Natural killer cell (primary cell): ENCODE measurements at regions not wholly inside any gene's neighbourhood (a gene's known extent, or its start where the extent isn't known, plus 50 kb on each side); places are given as distances from the start of the nearest gene placed in this dataset.

Source experiments
- ATAC-seq, 3 donors: fragments of 150-1000 bp in 2 of 3; fragments of 200-7000 bp in 1 of 3; cut with Tn5 transposase; 1 replicate in 1 of 3; 2 replicates in 2 of 3; pipeline ENCODE4 v1.10.0; 2021; ENCODE audit warnings: mild to moderate bottlenecking in 2 of 3, moderate library complexity in 2 of 3
- DNase-seq, 2 donors: peaks; one replicate each; pipeline versions ENCODE4 v3.0.0 to v3.0.0-alpha.2; 2013 to 2021; ENCODE audit warnings: mixed read lengths in 1 of 2
- H3K27ac ChIP-seq: one replicate; pipeline ENCODE4 v1.5.1; 2013; ENCODE audit warnings: mild to moderate bottlenecking, low read length
- H3K27me3 ChIP-seq: one replicate; pipeline ENCODE4 v1.6.1; 2013; ENCODE audit warnings: low read length; ENCODE audit not compliant: control insufficient read depth, insufficient read depth
- H3K36me3 ChIP-seq: one replicate; pipeline ENCODE4 v1.6.1; 2013; ENCODE audit warnings: low read length; ENCODE audit not compliant: control insufficient read depth, insufficient read depth
- H3K4me1 ChIP-seq: one replicate; pipeline ENCODE4 v1.6.1; 2013; ENCODE audit warnings: low read length; ENCODE audit not compliant: control insufficient read depth, insufficient read depth
- H3K4me3 ChIP-seq: one replicate; pipeline ENCODE4 v1.5.1; 2013; ENCODE audit warnings: low read length
- H3K9me3 ChIP-seq: one replicate; pipeline ENCODE4 v1.6.1; 2013; ENCODE audit warnings: low read length; ENCODE audit not compliant: control insufficient read depth, insufficient read depth
- H3K27ac Mint-ChIP-seq, 2 donors: one replicate each; pipeline ENCODE4 v1.8.0; 2022; ENCODE audit warnings: mild to moderate bottlenecking in 2 of 2, mixed read lengths in 2 of 2, moderate library complexity in 1 of 2
- H3K27me3 Mint-ChIP-seq, 2 donors: one replicate each; pipeline ENCODE4 v1.8.0; 2022; ENCODE audit warnings: low read depth in 2 of 2, mixed read lengths in 2 of 2
- H3K36me3 Mint-ChIP-seq: one replicate; pipeline ENCODE4 v1.8.0; 2022; ENCODE audit warnings: mixed read lengths
- H3K4me1 Mint-ChIP-seq, 2 donors: one replicate each; pipeline ENCODE4 v1.8.0; 2022; ENCODE audit warnings: mixed read lengths in 2 of 2
- H3K4me3 Mint-ChIP-seq: one replicate; pipeline ENCODE4 v1.8.0; 2022; ENCODE audit warnings: mild to moderate bottlenecking, moderate library complexity, mixed read lengths
- H3K9me3 Mint-ChIP-seq, 2 donors: one replicate each; pipeline ENCODE4 v1.8.0; 2022; ENCODE audit warnings: mixed read lengths in 2 of 2
- CTCF ChIP-seq: fragments of 200-600 bp; IDR thresholded peaks from one replicate; pipeline ENCODE4 v1.8.0; 2022; ENCODE audit warnings: antibody characterized with exemption
- WGBS: methylation state at CpG from one replicate; pipeline ENCODE4 v1.1.7; 2013; ENCODE audit warnings: missing lambda C conversion rate; ENCODE audit not compliant: insufficient coverage; 5-methylcytosine and 5-hydroxymethylcytosine counted together
- intact Hi-C: fragments of 100-400 bp; cut with micrococcal nuclease; formaldehyde crosslinking; loops from one replicate; pipeline ENCODE4 v1.14.2; 2022

- no peaks in the 10 kb centered on the region for H3K27me3 Mint-ChIP-seq
- DNase-seq (no peak), ATAC-seq (no peak)
- H3K4me1 ChIP-seq, result no peaks in the 10 kb centered on the region
- no peaks in the 10 kb centered on the region for H3K9me3 ChIP-seq
- H3K4me1 Mint-ChIP-seq, result no peaks in the 10 kb centered on the region
- H3K27me3 ChIP-seq, result no peaks in the 10 kb centered on the region
- H3K9me3 Mint-ChIP-seq, result peaks cover 0 to 4% of the 10 kb centered on the region in 2 donors
- H3K4me3 ChIP-seq, result no peak overlapping the region
- H3K27ac ChIP-seq, result no peak overlapping the region
- H3K36me3 Mint-ChIP-seq, result no peaks in the 10 kb centered on the region
- H3K36me3 ChIP-seq, result no peaks in the 10 kb centered on the region
- H3K27ac Mint-ChIP-seq, result no peak overlapping the region
- intact Hi-C loops, result no loop called here
- 97% methylated on average over 5 of the region's 6 CpGs for WGBS
- no peak overlapping the region for H3K4me3 Mint-ChIP-seq
- no peak for TF ChIP-seq CTCF
These were observed 85.3 kb upstream of the LIMCH1 start for GRCh38 chr4:41452484-41453225.

DNA sequence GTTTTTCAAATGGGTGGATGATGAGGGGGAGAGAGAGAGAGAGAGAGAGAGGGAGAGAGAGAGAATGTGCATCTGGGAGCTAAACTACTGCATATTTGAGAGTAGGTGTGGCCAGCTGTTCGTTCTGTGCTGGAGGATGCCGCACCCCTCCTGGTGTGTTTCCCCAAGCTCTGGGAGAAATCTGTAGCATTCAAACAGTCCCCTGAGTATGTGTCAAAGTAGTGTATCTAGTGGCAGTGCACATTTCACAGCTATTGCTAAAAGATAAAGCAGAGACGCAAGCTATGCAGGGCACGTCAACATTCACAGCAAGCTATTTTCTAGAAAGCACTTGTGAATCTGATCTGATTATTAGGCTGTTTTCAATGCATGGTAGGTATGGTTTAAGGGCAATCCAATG, 83.5 kb upstream of the LIMCH1 start:
- Mint-ChIP-seq H3K4me3 (no peak overlapping the region), H3K27me3 (no peaks in the 10 kb centered on the region), H3K27ac (no peak overlapping the region), H3K4me1 (no peaks in the 10 kb centered on the region), H3K9me3 (peaks cover 0 to under 1% of the 10 kb centered on the region in 2 donors), H3K36me3 (no peaks in the 10 kb centered on the region)
- intact Hi-C loops, result no loop called here
- Histone ChIP-seq H3K9me3 (no peaks in the 10 kb centered on the region), H3K4me3 (no peak overlapping the region), H3K36me3 (no peaks in the 10 kb centered on the region), H3K27ac (no peak overlapping the region), H3K27me3 (no peaks in the 10 kb centered on the region), H3K4me1 (no peaks in the 10 kb centered on the region)
- WGBS, result 88% methylated on average over 4 of the region's 4 CpGs
- ATAC-seq (no peak), DNase-seq (no peak)
- TF ChIP-seq CTCF, result no peak

GRCh38 chr4:41455206-41455605, 82.8 kb upstream of the LIMCH1 start:
- DNase-seq, result no peak
- no peaks in the 10 kb centered on the region for H3K36me3 Mint-ChIP-seq
- no peak for ATAC-seq
- Histone ChIP-seq H3K4me1 (no peaks in the 10 kb centered on the region), H3K4me3 (no peak overlapping the region), H3K9me3 (no peaks in the 10 kb centered on the region), H3K36me3 (no peaks in the 10 kb centered on the region), H3K27ac (no peak overlapping the region), H3K27me3 (no peaks in the 10 kb centered on the region)
- no peak overlapping the region for H3K27ac Mint-ChIP-seq
- no peaks in the 10 kb centered on the region for H3K27me3 Mint-ChIP-seq
- no peak overlapping the region for H3K4me3 Mint-ChIP-seq
- H3K9me3 Mint-ChIP-seq, result no peaks in the 10 kb centered on the region
- no peak for TF ChIP-seq CTCF
- intact Hi-C loops, result no loop called here
- H3K4me1 Mint-ChIP-seq, result no peaks in the 10 kb centered on the region
- 71% methylated on average over 3 of the region's 3 CpGs for WGBS

DNA sequence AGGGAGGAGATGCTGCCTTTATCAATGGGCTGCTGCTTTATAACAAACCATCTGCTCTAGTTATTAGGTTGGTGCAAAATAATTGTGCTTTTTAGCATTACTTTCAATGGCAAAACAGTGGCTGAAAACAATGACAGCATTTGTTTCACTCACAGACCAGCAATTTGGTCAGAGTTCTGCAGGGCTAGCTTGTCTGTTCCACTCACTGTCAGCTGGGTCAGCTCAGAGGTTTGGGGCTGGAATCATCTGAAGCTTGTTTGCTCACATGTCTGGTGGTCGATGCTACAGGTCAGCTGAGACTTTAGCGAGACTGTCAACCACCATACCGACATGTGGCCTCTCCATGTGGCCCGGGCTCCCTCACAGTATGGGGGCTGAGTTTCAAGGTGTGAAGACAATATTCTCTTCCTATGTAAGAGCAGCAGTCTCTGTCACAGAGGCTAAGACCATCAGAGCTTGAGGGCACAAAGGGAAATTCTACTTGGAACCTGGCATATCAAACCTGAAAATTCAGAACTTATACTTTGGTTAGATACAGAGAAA, 81.3 kb upstream of the LIMCH1 start:
- Histone ChIP-seq H3K36me3 (no peaks in the 10 kb centered on the region), H3K27me3 (no peaks in the 10 kb centered on the region), H3K4me1 (no peaks in the 10 kb centered on the region), H3K4me3 (no peak overlapping the region), H3K9me3 (no peaks in the 10 kb centered on the region), H3K27ac (no peak overlapping the region)
- no peak for ATAC-seq
- no peaks in the 10 kb centered on the region for H3K36me3 Mint-ChIP-seq
- no peaks in the 10 kb centered on the region for H3K4me1 Mint-ChIP-seq
- H3K4me3 Mint-ChIP-seq, result no peak overlapping the region
- no peaks in the 10 kb centered on the region for H3K27me3 Mint-ChIP-seq
- H3K9me3 Mint-ChIP-seq, result no peaks in the 10 kb centered on the region
- 86% methylated on average over 4 of the region's 4 CpGs for WGBS
- no peak for TF ChIP-seq CTCF
- DNase-seq, result no peak
- intact Hi-C loops, result no loop called here
- H3K27ac Mint-ChIP-seq, result no peak overlapping the region
